AG10803 (cell line): ENCODE measurements at regions not wholly inside any gene's neighbourhood (a gene's known extent, or its start where the extent isn't known, plus 50 kb on each side); places are given as distances from the start of the nearest gene placed in this dataset.

Source experiments
- DNase-seq: peaks from one replicate; pipeline ENCODE4 v3.0.0; 2010; ENCODE audit warnings: low read depth
- H3K4me3 ChIP-seq: 2 replicates; pipeline ENCODE4 v1.5.1; 2011; ENCODE audit warnings: mild to moderate bottlenecking, low read length, control low read depth
- TF ChIP-seq, protein P1 (sequence below): conservative IDR thresholded peaks from 2 replicates; pipeline ENCODE4 v1.5.1; 2011; ENCODE audit warnings: mild to moderate bottlenecking, low read length, control low read depth, inconsistent platforms

DNA sequence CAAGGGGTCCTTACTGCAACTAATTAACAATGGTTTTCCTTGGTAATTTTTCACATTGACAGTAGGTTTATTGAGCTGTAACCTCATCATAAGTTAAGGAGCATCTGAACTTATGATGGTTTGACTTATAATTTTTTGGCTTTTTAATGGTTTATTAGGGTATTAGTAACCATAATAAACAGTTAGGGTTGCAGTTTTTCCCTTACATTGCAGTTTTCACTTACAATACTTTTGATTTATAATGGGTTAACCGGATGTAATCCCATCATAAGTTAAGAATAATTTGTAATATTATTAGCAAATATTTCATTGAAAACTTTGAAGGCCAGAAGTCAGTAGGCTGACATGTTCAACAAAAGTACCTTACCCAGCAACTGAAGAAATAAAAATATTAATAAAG is 811.6 kb downstream of the TRHDE start:
- TF ChIP-seq, protein P1, sequence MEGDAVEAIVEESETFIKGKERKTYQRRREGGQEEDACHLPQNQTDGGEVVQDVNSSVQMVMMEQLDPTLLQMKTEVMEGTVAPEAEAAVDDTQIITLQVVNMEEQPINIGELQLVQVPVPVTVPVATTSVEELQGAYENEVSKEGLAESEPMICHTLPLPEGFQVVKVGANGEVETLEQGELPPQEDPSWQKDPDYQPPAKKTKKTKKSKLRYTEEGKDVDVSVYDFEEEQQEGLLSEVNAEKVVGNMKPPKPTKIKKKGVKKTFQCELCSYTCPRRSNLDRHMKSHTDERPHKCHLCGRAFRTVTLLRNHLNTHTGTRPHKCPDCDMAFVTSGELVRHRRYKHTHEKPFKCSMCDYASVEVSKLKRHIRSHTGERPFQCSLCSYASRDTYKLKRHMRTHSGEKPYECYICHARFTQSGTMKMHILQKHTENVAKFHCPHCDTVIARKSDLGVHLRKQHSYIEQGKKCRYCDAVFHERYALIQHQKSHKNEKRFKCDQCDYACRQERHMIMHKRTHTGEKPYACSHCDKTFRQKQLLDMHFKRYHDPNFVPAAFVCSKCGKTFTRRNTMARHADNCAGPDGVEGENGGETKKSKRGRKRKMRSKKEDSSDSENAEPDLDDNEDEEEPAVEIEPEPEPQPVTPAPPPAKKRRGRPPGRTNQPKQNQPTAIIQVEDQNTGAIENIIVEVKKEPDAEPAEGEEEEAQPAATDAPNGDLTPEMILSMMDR = no peak
- no peak for DNase-seq
- H3K4me3 ChIP-seq = no peak overlapping the region

DNA sequence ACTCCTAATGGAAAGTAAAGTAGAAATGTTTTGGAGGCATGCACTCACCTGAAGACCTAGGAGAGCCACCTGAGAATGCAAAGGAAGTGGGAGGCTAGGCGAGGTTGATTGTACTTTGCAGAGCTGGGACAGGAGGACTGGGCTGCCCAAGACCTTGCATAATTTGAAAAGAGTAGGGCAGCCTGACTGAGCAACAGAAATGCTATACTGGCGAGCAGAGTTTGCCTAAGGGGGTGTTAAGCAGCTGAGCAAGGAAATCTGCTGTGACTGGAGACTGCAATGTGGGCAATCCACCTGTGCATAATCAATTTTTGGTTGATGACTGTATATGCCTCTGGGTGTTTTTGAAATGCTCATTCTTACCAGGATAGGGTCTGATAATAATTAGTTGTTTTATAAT is 834.1 kb downstream of the TRHDE start:
- TF ChIP-seq, protein P1 = no peak
- H3K4me3 ChIP-seq = no peak overlapping the region
- DNase-seq = no peak

DNA sequence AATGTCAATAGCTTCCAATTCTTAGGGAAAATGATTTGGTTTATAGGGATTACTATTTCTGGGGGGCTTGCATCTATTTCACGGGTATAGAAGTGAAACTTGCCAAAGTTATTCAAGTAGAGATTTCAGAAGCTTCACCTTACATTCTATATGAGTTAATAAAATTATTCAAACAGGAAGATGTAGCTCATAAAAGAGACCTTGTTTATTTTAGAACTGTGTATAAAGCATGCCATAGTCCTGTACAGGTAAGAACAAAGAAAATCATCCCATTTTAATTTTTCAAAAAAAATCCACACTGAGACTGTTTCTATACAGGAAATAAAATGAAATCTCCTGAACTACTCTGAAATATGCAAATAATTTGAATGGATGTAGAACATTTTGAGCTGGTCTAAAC is 834.7 kb downstream of the TRHDE start:
- TF ChIP-seq, protein P1 = no peak
- H3K4me3 ChIP-seq = no peak overlapping the region

DNA sequence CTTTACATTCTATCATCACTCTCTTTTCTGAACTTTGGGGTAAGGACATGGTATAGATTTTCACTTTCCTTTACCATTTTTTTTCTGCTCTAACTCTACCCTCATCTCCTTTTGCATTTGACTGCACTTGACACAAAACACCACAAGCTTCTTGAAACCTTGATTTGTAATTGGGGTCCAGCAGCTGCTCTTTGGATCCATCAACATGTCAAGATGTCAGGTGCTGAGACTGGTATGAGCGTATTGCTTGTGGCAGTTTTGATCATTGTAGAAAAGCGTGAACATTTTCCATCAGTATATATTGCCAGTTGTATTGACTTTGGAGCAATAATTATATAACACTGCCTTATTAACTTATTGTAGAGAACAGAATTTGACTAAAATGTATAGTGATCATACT is 838.6 kb downstream of the TRHDE start:
- TF ChIP-seq, protein P1 = no peak
- DNase-seq = no peak
- H3K4me3 ChIP-seq = no peak overlapping the region

More for the DNA sequence above, 834.7 kb downstream of the TRHDE start:
- DNase-seq = no peak

DNA sequence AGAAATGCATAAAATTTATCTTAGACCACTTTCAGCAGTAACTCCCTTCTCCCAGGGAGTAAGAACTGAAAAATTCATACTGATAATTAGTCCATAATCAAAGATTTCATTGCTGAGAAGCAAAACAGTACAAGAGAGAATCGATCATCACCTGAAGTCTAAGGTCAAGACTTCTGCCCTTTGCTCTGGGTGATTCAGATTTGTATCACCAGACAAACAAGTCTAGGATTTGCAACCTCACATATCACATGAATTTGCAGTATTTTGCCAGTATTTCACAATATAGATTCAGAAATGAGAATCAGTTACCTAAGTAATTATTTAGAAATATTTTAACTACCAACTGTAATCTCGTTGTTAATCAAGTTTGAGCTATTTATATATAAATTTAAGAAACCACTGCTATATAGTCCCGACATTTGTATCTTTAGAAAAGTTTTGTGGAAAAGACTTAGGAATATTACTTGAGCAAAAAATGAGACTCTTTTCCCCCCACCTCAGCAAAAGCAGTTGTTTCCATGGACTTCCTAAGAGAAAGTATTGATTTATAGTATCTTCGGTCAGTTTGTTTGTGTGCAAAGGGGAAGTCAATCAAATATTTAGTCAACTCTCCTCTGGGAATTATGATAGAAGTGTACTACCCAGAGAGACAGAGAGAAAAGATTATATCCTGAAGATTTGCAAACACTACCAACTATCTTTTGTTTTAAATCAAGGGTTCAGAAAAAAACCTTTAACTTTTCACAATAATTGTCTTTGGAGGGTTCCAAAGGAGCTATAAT is 840.1 kb downstream of the TRHDE start:
- no peak overlapping the region for H3K4me3 ChIP-seq
- DNase-seq = no peak
- TF ChIP-seq, protein P1 = no peak

DNA sequence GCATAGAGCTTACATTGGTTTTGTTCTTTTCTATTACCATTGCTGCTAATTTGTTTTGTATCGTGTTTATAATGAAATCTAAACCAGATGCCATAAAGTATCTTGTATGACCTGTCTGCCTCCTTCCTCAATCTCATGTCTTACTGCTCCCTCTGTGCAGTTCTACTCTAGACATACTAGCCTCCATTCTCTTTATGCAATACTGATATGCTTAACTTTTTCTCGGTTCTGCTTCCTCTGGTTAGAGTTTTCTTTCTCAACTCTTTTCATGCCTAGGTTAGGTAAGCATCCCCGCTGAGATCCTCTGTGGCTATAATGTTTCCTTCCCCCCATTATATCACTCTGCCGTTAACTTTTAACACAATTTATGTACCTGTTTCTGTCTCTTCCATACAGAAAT is 852.3 kb downstream of the TRHDE start:
- DNase-seq = no peak
- TF ChIP-seq, protein P1 = no peak
- H3K4me3 ChIP-seq = no peak overlapping the region

DNA sequence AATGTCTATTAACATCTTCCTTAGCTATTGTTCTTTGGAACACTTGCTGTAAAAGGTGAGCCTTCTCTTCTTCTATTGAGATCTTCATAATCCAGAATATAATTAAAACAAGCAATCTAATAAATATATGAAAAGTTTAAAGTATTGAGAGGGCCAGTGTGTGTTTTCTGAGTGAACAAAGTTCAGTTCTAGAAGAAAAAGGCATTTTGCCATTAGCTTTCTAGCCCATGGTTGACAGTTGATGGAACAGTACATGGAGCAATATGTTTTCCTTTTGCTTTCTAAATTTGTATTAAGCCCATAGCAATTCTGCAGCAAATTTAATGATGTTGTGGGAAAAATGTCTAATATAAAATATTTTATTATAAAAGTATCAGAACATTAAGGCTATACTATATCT is 853.0 kb downstream of the TRHDE start:
- TF ChIP-seq, protein P1 = no peak
- no peak for DNase-seq

More for the DNA sequence above, 853.0 kb downstream of the TRHDE start:
- H3K4me3 ChIP-seq = no peak overlapping the region
